Gastrocnemius medialis (tissue), 4 donors: ENCODE measurements at regions not wholly inside any gene's neighbourhood (a gene's known extent, or its start where the extent isn't known, plus 50 kb on each side); places are given as distances from the start of the nearest gene placed in this dataset.

Experiments used
- POLR2A ChIP-seq, 2 donors: fragments of 450-650 bp; IDR thresholded peaks; one replicate each; pipeline ENCODE4 v1.6.1; 2017; ENCODE audit warnings: antibody characterized with exemption in 2 of 2, mild to moderate bottlenecking in 2 of 2, moderate library complexity in 2 of 2
- TF ChIP-seq, protein P1 (sequence below), 5 experiments: fragments of 450-650 bp in 3 of 5; fragments of 200-600 bp in 2 of 5; sonication (generic) in 2 of 5; IDR thresholded peaks in 4 of 5; conservative IDR thresholded peaks in 1 of 5; 1 replicate in 4 of 5; 2 replicates in 1 of 5; pipeline ENCODE4 v1.5.1; 2016 to 2019; ENCODE audit warnings: antibody characterized with exemption in 5 of 5, mild to moderate bottlenecking in 3 of 5, moderate library complexity in 3 of 5

DNA sequence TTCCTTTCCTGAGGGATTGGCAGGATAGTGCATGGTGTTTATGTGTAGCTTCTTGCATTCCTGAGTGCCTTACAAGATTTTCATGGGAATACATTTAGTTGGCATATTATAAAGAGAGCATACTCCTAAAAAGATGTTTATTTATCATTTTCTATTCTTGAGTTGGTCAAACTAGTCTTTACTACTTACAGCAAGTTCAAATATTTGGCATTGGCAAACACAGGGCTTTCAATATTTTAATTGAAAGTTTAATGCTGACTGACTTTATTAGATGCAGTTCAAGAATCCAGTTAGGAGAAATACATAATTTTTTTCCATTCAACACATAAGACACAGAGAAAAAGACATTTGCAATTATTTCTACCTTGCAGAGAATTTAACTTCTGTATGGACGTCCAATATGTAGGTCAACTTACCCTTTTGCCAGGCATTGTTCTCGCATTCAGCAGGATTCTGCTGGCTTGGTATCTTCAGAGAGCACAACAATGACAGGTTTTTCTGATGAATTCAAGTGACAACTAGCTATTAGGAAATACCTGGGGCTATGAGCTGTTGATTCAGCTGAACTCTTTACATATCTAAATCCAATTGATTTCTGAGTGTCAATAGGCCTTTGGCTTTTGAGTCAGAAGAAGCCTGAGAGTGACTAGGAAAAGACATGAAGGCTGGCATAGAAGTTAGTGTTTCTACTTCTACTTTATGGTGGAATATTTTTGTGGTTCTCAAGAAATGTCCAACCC, 129.6 kb downstream of the LURAP1L start:
- TF ChIP-seq, protein P1, sequence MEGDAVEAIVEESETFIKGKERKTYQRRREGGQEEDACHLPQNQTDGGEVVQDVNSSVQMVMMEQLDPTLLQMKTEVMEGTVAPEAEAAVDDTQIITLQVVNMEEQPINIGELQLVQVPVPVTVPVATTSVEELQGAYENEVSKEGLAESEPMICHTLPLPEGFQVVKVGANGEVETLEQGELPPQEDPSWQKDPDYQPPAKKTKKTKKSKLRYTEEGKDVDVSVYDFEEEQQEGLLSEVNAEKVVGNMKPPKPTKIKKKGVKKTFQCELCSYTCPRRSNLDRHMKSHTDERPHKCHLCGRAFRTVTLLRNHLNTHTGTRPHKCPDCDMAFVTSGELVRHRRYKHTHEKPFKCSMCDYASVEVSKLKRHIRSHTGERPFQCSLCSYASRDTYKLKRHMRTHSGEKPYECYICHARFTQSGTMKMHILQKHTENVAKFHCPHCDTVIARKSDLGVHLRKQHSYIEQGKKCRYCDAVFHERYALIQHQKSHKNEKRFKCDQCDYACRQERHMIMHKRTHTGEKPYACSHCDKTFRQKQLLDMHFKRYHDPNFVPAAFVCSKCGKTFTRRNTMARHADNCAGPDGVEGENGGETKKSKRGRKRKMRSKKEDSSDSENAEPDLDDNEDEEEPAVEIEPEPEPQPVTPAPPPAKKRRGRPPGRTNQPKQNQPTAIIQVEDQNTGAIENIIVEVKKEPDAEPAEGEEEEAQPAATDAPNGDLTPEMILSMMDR (IDR thresholded peaks at IDR 0.05 in 4 of 5, conservative IDR thresholded peaks at IDR 0.05 in 1 of 5), result no peak
- no peak for TF ChIP-seq POLR2A (IDR thresholded peaks at IDR 0.05)
